Nephron (organoid): ENCODE measurements at regions not wholly inside any gene's neighbourhood (a gene's known extent, or its start where the extent isn't known, plus 50 kb on each side); places are given as distances from the start of the nearest gene placed in this dataset.
A peak's percentile ranks its signal among the peaks of the same experiment; 100 is the strongest.

Experiments used
- H3K27ac Mint-ChIP-seq, 3 experiments: 2 replicates each; pipeline ENCODE4 v1.8.0; 2020; ENCODE audit warnings: mixed read lengths in 3 of 3, mild to moderate bottlenecking in 2 of 3, moderate library complexity in 1 of 3
- H3K27me3 Mint-ChIP-seq: 2 replicates; pipeline ENCODE4 v1.8.0; 2021; ENCODE audit warnings: low read depth, mild to moderate bottlenecking, moderate library complexity, mixed read lengths
- H3K36me3 Mint-ChIP-seq: 2 replicates; pipeline ENCODE4 v1.8.0; 2020; ENCODE audit warnings: low read depth, mixed read lengths
- H3K4me1 Mint-ChIP-seq: 2 replicates; pipeline ENCODE4 v1.8.0; 2020; ENCODE audit warnings: mixed read lengths
- H3K4me3 Mint-ChIP-seq, 3 experiments: 2 replicates each; pipeline ENCODE4 v1.8.0; 2020; ENCODE audit warnings: mild to moderate bottlenecking in 3 of 3, mixed read lengths in 3 of 3, moderate library complexity in 2 of 3
- H3K9me3 Mint-ChIP-seq: 2 replicates; pipeline ENCODE4 v1.8.0; 2020; ENCODE audit warnings: mixed read lengths
- TF ChIP-seq, protein P1 (sequence below), 3 experiments: fragments of 200-600 bp; sonication (generic); IDR thresholded peaks; one replicate each; pipeline ENCODE4 v1.5.0; 2021; ENCODE audit warnings: antibody characterized with exemption in 3 of 3; ENCODE audit not compliant: unreplicated experiment in 3 of 3

- TF ChIP-seq, protein P1, sequence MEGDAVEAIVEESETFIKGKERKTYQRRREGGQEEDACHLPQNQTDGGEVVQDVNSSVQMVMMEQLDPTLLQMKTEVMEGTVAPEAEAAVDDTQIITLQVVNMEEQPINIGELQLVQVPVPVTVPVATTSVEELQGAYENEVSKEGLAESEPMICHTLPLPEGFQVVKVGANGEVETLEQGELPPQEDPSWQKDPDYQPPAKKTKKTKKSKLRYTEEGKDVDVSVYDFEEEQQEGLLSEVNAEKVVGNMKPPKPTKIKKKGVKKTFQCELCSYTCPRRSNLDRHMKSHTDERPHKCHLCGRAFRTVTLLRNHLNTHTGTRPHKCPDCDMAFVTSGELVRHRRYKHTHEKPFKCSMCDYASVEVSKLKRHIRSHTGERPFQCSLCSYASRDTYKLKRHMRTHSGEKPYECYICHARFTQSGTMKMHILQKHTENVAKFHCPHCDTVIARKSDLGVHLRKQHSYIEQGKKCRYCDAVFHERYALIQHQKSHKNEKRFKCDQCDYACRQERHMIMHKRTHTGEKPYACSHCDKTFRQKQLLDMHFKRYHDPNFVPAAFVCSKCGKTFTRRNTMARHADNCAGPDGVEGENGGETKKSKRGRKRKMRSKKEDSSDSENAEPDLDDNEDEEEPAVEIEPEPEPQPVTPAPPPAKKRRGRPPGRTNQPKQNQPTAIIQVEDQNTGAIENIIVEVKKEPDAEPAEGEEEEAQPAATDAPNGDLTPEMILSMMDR (IDR thresholded peaks at IDR 0.05; ENCODE audit: unreplicated experiment in 3 of 3), result no peak
- Mint-ChIP-seq H3K27ac (no peak overlapping the region), H3K9me3 (no peaks in the 10 kb centered on the region), H3K36me3 (no peaks in the 10 kb centered on the region), H3K4me3 (no peak overlapping the region), H3K4me1 (peaks cover 27% of the 10 kb centered on the region), H3K27me3 (no peaks in the 10 kb centered on the region)
Measured at GRCh38 chr3:81891055-81891895, 129.8 kb upstream of the GBE1 start.

DNA sequence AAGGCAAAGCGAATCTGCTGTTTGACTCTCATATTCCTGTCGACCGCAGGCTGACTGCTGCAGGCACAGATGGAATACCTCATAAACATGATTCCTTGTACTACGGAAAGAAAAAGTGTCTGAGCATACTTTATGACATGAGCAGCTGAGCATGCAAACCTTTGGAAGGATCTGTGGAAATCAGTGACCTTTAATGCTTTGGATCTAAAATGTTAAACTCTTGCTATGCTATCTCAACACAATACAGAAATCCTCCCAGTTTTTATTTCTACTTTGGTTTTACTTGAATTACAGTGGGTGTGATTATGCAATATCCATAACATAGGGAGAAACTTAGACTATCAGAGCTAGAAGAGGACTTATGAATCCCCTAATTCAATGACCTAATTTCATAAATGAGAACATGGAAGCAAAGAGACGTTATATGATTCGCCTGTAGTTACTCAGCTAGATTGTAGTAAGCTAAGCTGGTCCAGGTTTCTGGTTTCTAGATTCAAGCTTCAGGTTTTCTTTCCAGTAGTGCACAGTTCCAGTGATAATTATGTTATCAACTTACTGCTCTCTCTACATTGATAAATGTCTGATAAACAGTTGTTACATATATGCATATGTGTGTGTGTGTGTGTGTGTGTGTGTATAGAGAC lies 127.6 kb upstream of the GBE1 start:
- Mint-ChIP-seq H3K36me3 (no peaks in the 10 kb centered on the region), H3K27me3 (no peaks in the 10 kb centered on the region), H3K27ac (peak overlapping the region; percentile 86 to 89 (median 89)), H3K4me3 (peak overlapping the region in 2 of 3 experiments; percentile 40 to 61), H3K9me3 (no peaks in the 10 kb centered on the region), H3K4me1 (peaks cover 27% of the 10 kb centered on the region)
- TF ChIP-seq, protein P1 (IDR thresholded peaks at IDR 0.05; ENCODE audit: unreplicated experiment in 3 of 3), result no peak

- Mint-ChIP-seq H3K9me3 (no peaks in the 10 kb centered on the region), H3K36me3 (no peaks in the 10 kb centered on the region), H3K27me3 (no peaks in the 10 kb centered on the region), H3K4me3 (no peak overlapping the region), H3K27ac (peak overlapping the region in 1 of 3 experiments; percentile 21), H3K4me1 (peaks cover 27% of the 10 kb centered on the region)
- TF ChIP-seq, protein P1 (IDR thresholded peaks at IDR 0.05; ENCODE audit: unreplicated experiment in 3 of 3), result no peak
Measured at GRCh38 chr3:81887448-81887847, 126.0 kb upstream of the GBE1 start.

DNA sequence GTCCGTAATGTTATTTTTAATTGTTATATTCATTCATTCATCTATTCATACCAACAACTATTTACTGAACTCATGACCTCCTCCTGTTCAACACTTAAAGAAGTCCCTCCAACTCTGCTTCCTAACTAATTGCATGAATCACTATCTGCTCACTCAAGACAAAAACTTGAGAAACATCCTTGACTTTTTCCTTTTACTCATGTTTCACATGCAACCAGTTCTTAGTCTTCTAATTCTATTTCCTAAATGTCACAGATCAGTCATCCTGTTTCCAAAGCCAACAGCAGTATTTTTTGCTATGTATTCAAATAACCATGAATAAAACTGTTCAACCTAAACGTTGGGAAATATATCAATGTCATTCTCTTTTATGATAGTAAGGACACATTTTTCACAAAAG lies 124.6 kb upstream of the GBE1 start:
- no peaks in the 10 kb centered on the region for H3K27me3 Mint-ChIP-seq
- H3K4me1 Mint-ChIP-seq, result peaks cover 22% of the 10 kb centered on the region
- TF ChIP-seq, protein P1 (IDR thresholded peaks at IDR 0.05; ENCODE audit: unreplicated experiment in 3 of 3), result no peak
- H3K4me3 Mint-ChIP-seq, result no peak overlapping the region
- peaks cover 2% of the 10 kb centered on the region for H3K9me3 Mint-ChIP-seq
- H3K36me3 Mint-ChIP-seq, result no peaks in the 10 kb centered on the region
- no peak overlapping the region for H3K27ac Mint-ChIP-seq

DNA sequence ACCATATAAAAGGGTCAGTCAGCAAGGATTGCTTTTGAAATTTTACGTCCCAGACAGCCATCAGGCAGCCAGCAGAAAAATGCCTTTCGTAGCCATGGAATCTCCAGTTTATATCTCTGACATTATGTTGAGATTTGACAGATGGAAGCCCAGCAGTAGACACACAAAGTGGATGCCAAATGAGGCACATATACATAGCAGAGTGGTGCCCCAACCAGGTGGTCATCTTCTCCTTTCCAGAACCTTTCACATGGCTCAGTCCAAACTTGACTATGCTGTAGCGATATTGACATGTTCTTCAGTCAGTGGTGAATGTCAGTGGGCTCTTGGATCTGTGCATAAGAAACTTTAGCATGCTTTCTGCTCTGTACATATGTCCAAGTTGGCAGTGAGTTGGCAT lies 123.3 kb upstream of the GBE1 start:
- no peaks in the 10 kb centered on the region for H3K27me3 Mint-ChIP-seq
- H3K4me3 Mint-ChIP-seq, result no peak overlapping the region
- H3K36me3 Mint-ChIP-seq, result peaks cover 3% of the 10 kb centered on the region
- H3K4me1 Mint-ChIP-seq, result peaks cover 22% of the 10 kb centered on the region
- no peak overlapping the region for H3K27ac Mint-ChIP-seq
- peaks cover 8% of the 10 kb centered on the region for H3K9me3 Mint-ChIP-seq
- TF ChIP-seq, protein P1 (IDR thresholded peaks at IDR 0.05; ENCODE audit: unreplicated experiment in 3 of 3), result no peak
